Mesendoderm (in vitro differentiated cells): ENCODE measurements at regions not wholly inside any gene's neighbourhood (a gene's known extent, or its start where the extent isn't known, plus 50 kb on each side); places are given as distances from the start of the nearest gene placed in this dataset.

ENCODE experiments used
- DNase-seq: peaks from one replicate; pipeline ENCODE4 v3.0.0; 2013
- H2AK5ac ChIP-seq: 2 replicates; pipeline ENCODE4 v1.6.1; 2013; ENCODE audit warnings: low read length, inconsistent platforms
- H2BK120ac ChIP-seq: 2 replicates; pipeline ENCODE4 v1.6.1; 2013; ENCODE audit warnings: low read depth, mild to moderate bottlenecking, low read length, moderate library complexity, mixed read lengths
- H2BK15ac ChIP-seq: replicated peaks from 2 replicates; pipeline ENCODE4 v1.6.1; 2013; ENCODE audit warnings: low read depth, mild to moderate bottlenecking, moderate library complexity
- H2BK5ac ChIP-seq: 2 replicates; pipeline ENCODE4 v1.6.1; 2013; ENCODE audit warnings: low read length, inconsistent platforms
- H3K18ac ChIP-seq: 2 replicates; pipeline ENCODE4 v1.6.1; 2013; ENCODE audit warnings: mild to moderate bottlenecking, low read length, mixed read lengths
- H3K23ac ChIP-seq: one replicate; pipeline ENCODE4 v1.6.1; 2013; ENCODE audit warnings: low read length
- H3K27ac ChIP-seq: 2 replicates; pipeline ENCODE4 v1.5.1; 2013; ENCODE audit warnings: low read depth, mild to moderate bottlenecking, inconsistent platforms, low read length, moderate library complexity
- H3K27me3 ChIP-seq: 2 replicates; pipeline ENCODE4 v1.6.1; 2013; ENCODE audit warnings: low read length, control low read depth, mild to moderate bottlenecking, inconsistent platforms; ENCODE audit not compliant: insufficient read depth, poor library complexity
- H3K36me3 ChIP-seq: 2 replicates; pipeline ENCODE4 v1.6.1; 2013; ENCODE audit warnings: low read length, inconsistent platforms; ENCODE audit not compliant: control insufficient read depth, insufficient read depth
- H3K4ac ChIP-seq: one replicate; pipeline ENCODE4 v1.6.1; 2013; ENCODE audit warnings: low read depth, mild to moderate bottlenecking, low read length, moderate library complexity
- H3K4me1 ChIP-seq: 2 replicates; pipeline ENCODE4 v1.6.1; 2013; ENCODE audit warnings: low read depth, low read length, inconsistent platforms; ENCODE audit not compliant: control insufficient read depth
- H3K4me2 ChIP-seq: 2 replicates; pipeline ENCODE4 v1.6.1; 2013; ENCODE audit warnings: low read length
- H3K4me3 ChIP-seq: 2 replicates; pipeline ENCODE4 v1.5.1; 2013; ENCODE audit warnings: mild to moderate bottlenecking, low read length
- H3K56ac ChIP-seq: one replicate; pipeline ENCODE4 v1.6.1; 2013; ENCODE audit warnings: low read length
- H3K79me1 ChIP-seq: 2 replicates; pipeline ENCODE4 v1.6.1; 2013; ENCODE audit warnings: low read length, inconsistent platforms
- H3K79me2 ChIP-seq: 2 replicates; pipeline ENCODE4 v1.6.1; 2013; ENCODE audit warnings: mild to moderate bottlenecking, low read length; ENCODE audit not compliant: control insufficient read depth, insufficient read depth
- H3K9ac ChIP-seq: 2 replicates; pipeline ENCODE4 v1.6.1; 2013; ENCODE audit warnings: low read length, inconsistent platforms
- H4K5ac ChIP-seq: one replicate; pipeline ENCODE4 v1.6.1; 2013; ENCODE audit warnings: low read length
- H4K8ac ChIP-seq: one replicate; pipeline ENCODE4 v1.6.1; 2013; ENCODE audit warnings: low read depth, mild to moderate bottlenecking, control low read depth, low read length, moderate library complexity
- WGBS: extraction: QIAGEN DNeasy Blood & Tissue Kit; methylation state at CpG from one replicate; pipeline ENCODE4 v1.1.7; 2013; ENCODE audit warnings: low lambda C conversion rate, missing lambda C conversion rate; ENCODE audit not compliant: insufficient coverage; ENCODE audit errors: extremely low coverage; 5-methylcytosine and 5-hydroxymethylcytosine counted together

- Histone ChIP-seq H2BK15ac (no peak overlapping the region), H3K27me3 (no peaks in the 10 kb centered on the region), H2BK5ac (no peak overlapping the region), H4K8ac (no peak overlapping the region), H4K5ac (no peak overlapping the region), H3K18ac (no peak overlapping the region), H3K4me2 (no peak overlapping the region), H3K79me2 (no peaks in the 10 kb centered on the region), H3K4me3 (no peak overlapping the region), H3K27ac (no peak overlapping the region), H3K4me1 (peaks cover 3% of the 10 kb centered on the region), H2BK120ac (no peak overlapping the region), H3K56ac (no peak overlapping the region), H3K79me1 (no peaks in the 10 kb centered on the region), H2AK5ac (no peak overlapping the region), H3K9ac (no peak overlapping the region), H3K23ac (no peak overlapping the region), H3K36me3 (no peaks in the 10 kb centered on the region), H3K4ac (no peak overlapping the region)
- no CpG with 5 or more reads among the region's 3 CpGs for WGBS
- no peak for DNase-seq
Measured at GRCh38 chr11:111062420-111062819, 183.1 kb upstream of the POU2AF2 start.

- H2BK5ac ChIP-seq: no peak overlapping the region
- no peak overlapping the region for H2AK5ac ChIP-seq
- peaks cover 3% of the 10 kb centered on the region for H3K4me1 ChIP-seq
- no peak overlapping the region for H3K56ac ChIP-seq
- peak overlapping the region; percentile 60 for H3K18ac ChIP-seq
- H3K4me3 ChIP-seq: no peak overlapping the region
- DNase-seq: no peak
- H3K9ac ChIP-seq: no peak overlapping the region
- peak overlapping the region; percentile 19 for H2BK15ac ChIP-seq
- no peak overlapping the region for H3K27ac ChIP-seq
- H3K23ac ChIP-seq: no peak overlapping the region
- H3K79me2 ChIP-seq: no peaks in the 10 kb centered on the region
- H2BK120ac ChIP-seq: no peak overlapping the region
- no peaks in the 10 kb centered on the region for H3K79me1 ChIP-seq
- H3K27me3 ChIP-seq: no peaks in the 10 kb centered on the region
- no peaks in the 10 kb centered on the region for H3K36me3 ChIP-seq
- no peak overlapping the region for H3K4ac ChIP-seq
- no peak overlapping the region for H3K4me2 ChIP-seq
- H4K5ac ChIP-seq: no peak overlapping the region
- no peak overlapping the region for H4K8ac ChIP-seq
Measured at GRCh38 chr11:111059726-111060125, 185.8 kb upstream of the POU2AF2 start.

- no peak overlapping the region for H3K56ac ChIP-seq
- no peaks in the 10 kb centered on the region for H3K79me2 ChIP-seq
- no peak overlapping the region for H3K4me3 ChIP-seq
- no peaks in the 10 kb centered on the region for H3K79me1 ChIP-seq
- H3K23ac ChIP-seq: no peak overlapping the region
- H3K4me2 ChIP-seq: no peak overlapping the region
- DNase-seq: no peak
- H3K4me1 ChIP-seq: no peaks in the 10 kb centered on the region
- H3K4ac ChIP-seq: no peak overlapping the region
- H3K27ac ChIP-seq: no peak overlapping the region
- no peak overlapping the region for H3K18ac ChIP-seq
- no peak overlapping the region for H4K5ac ChIP-seq
- no peak overlapping the region for H4K8ac ChIP-seq
- H2BK120ac ChIP-seq: no peak overlapping the region
- no peaks in the 10 kb centered on the region for H3K36me3 ChIP-seq
- no peak overlapping the region for H2BK15ac ChIP-seq
- no peak overlapping the region for H2AK5ac ChIP-seq
- H2BK5ac ChIP-seq: no peak overlapping the region
- H3K9ac ChIP-seq: no peak overlapping the region
- no peaks in the 10 kb centered on the region for H3K27me3 ChIP-seq
- WGBS: no CpG with 5 or more reads among the region's 4 CpGs
Measured at GRCh38 chr11:111049131-111049530, 196.4 kb upstream of the POU2AF2 start.

GRCh38 chr11:111047374-111047773 is 198.2 kb upstream of the POU2AF2 start:
- H3K27me3 ChIP-seq: no peaks in the 10 kb centered on the region
- H3K4me3 ChIP-seq: no peak overlapping the region
- WGBS: no CpG with 5 or more reads among the region's 7 CpGs
- no peak overlapping the region for H4K8ac ChIP-seq
- no peak overlapping the region for H2BK5ac ChIP-seq
- H2BK120ac ChIP-seq: no peak overlapping the region
- H3K36me3 ChIP-seq: no peaks in the 10 kb centered on the region
- no peak overlapping the region for H3K4ac ChIP-seq
- H3K4me1 ChIP-seq: no peaks in the 10 kb centered on the region
- no peak overlapping the region for H2AK5ac ChIP-seq
- H3K79me2 ChIP-seq: no peaks in the 10 kb centered on the region
- H3K23ac ChIP-seq: no peak overlapping the region
- no peak overlapping the region for H3K4me2 ChIP-seq
- H3K79me1 ChIP-seq: no peaks in the 10 kb centered on the region
- H3K9ac ChIP-seq: no peak overlapping the region
- DNase-seq: peak; percentile 51
- no peak overlapping the region for H3K56ac ChIP-seq
- H4K5ac ChIP-seq: no peak overlapping the region
- H3K18ac ChIP-seq: no peak overlapping the region
- H2BK15ac ChIP-seq: no peak overlapping the region
- no peak overlapping the region for H3K27ac ChIP-seq

GRCh38 chr11:111046291-111046690 is 199.2 kb upstream of the POU2AF2 start:
- Histone ChIP-seq H3K4me2 (no peak overlapping the region), H4K5ac (no peak overlapping the region), H3K27ac (no peak overlapping the region), H2AK5ac (no peak overlapping the region), H4K8ac (no peak overlapping the region), H2BK15ac (no peak overlapping the region), H3K56ac (no peak overlapping the region), H3K79me1 (no peaks in the 10 kb centered on the region), H2BK120ac (no peak overlapping the region), H3K36me3 (no peaks in the 10 kb centered on the region), H3K23ac (no peak overlapping the region), H3K9ac (no peak overlapping the region), H3K27me3 (no peaks in the 10 kb centered on the region), H3K79me2 (no peaks in the 10 kb centered on the region), H3K4me3 (no peak overlapping the region), H3K18ac (no peak overlapping the region), H2BK5ac (no peak overlapping the region), H3K4ac (no peak overlapping the region), H3K4me1 (no peaks in the 10 kb centered on the region)
- no CpG with 5 or more reads among the region's 2 CpGs for WGBS
- DNase-seq: no peak

GRCh38 chr11:111045874-111046273 is 199.7 kb upstream of the POU2AF2 start:
- Histone ChIP-seq H3K56ac (no peak overlapping the region), H4K8ac (no peak overlapping the region), H3K4ac (no peak overlapping the region), H3K79me1 (no peaks in the 10 kb centered on the region), H3K4me2 (no peak overlapping the region), H2BK5ac (no peak overlapping the region), H2BK120ac (no peak overlapping the region), H3K9ac (no peak overlapping the region), H2AK5ac (no peak overlapping the region), H3K36me3 (no peaks in the 10 kb centered on the region), H3K79me2 (no peaks in the 10 kb centered on the region), H3K4me3 (no peak overlapping the region), H3K27me3 (no peaks in the 10 kb centered on the region), H3K18ac (no peak overlapping the region), H3K27ac (no peak overlapping the region), H3K23ac (no peak overlapping the region), H2BK15ac (no peak overlapping the region), H3K4me1 (no peaks in the 10 kb centered on the region), H4K5ac (no peak overlapping the region)
- no peak for DNase-seq
- WGBS: no CpG with 5 or more reads among the region's 1 CpG
